Keratinocyte (primary cell): ENCODE measurements at regions not wholly inside any gene's neighbourhood (a gene's known extent, or its start where the extent isn't known, plus 50 kb on each side); places are given as distances from the start of the nearest gene placed in this dataset.

ENCODE experiments used
- CTCF ChIP-seq, 3 experiments: IDR thresholded peaks in 1 of 3; conservative IDR thresholded peaks in 1 of 3; optimal IDR thresholded peaks in 1 of 3; 2 replicates in 2 of 3; 3 replicates in 1 of 3; pipeline versions ENCODE3 to v1.5.1; 2011; ENCODE audit warnings: low read length in 3 of 3, mild to moderate bottlenecking in 3 of 3, moderate library complexity in 2 of 3, control low read depth in 1 of 3, inconsistent platforms in 1 of 3; ENCODE audit not compliant: insufficient read depth in 2 of 3; ENCODE audit errors: extremely low read depth in 1 of 3
- EZH2 ChIP-seq: IDR thresholded peaks from one replicate; pipeline ENCODE4 v1.6.1; 2012; ENCODE audit warnings: inconsistent platforms, mild to moderate bottlenecking, low read length, moderate library complexity

GRCh38 chr4:32864713-32865351 is 2144.7 kb downstream of the PCDH7 start:
- TF ChIP-seq CTCF (optimal IDR thresholded peaks at IDR 0.05 in 1 of 3, IDR thresholded peaks at IDR 0.05 in 1 of 3, conservative IDR thresholded peaks at IDR 0.05 in 1 of 3; ENCODE audit: extremely low read depth in 1 of 3, insufficient read depth in 2 of 3, low read length in 3 of 3) (no peak), EZH2 (no peak)
